Activated CD4-positive, alpha-beta memory T cell treated with anti-CD3 and anti-CD28 coated beads for 36 hours (primary cell): ENCODE measurements at regions not wholly inside any gene's neighbourhood (a gene's known extent, or its start where the extent isn't known, plus 50 kb on each side); places are given as distances from the start of the nearest gene placed in this dataset. TPM values are rescaled to one million over a fixed set of nuclear protein-coding genes. Genes with fewer than 3 reads are reported as not detected.
"Not testable (repeated sequence)": the region's sequence is repeated elsewhere in the genome, so short reads cannot be mapped to it uniquely, and the experiment has no call there.

Experiments used
- CTCF ChIA-PET: fragments of 350-600 bp; sonication (Branson Sonifier 250); formaldehyde crosslinking; loops from one replicate; lab custom pipeline; 2021; ENCODE audit warnings: antibody characterized with exemption, inconsistent platforms; lab: Charles Lee
- POLR2A ChIA-PET: fragments of 350-600 bp; sonication (Branson Sonifier 250); formaldehyde crosslinking; loops from one replicate; lab custom pipeline; 2021; ENCODE audit warnings: antibody characterized with exemption; lab: Charles Lee
- DNase-seq: peaks from one replicate; pipeline ENCODE4 v3.0.0-alpha.2; 2020
- H3K27ac Mint-ChIP-seq: one replicate; pipeline ENCODE4 v1.8.0; 2021; ENCODE audit warnings: mixed read lengths
- H3K27me3 Mint-ChIP-seq: one replicate; pipeline ENCODE4 v1.8.0; 2021; ENCODE audit warnings: mixed read lengths
- H3K36me3 Mint-ChIP-seq: one replicate; pipeline ENCODE4 v1.8.0; 2021; ENCODE audit warnings: mixed read lengths
- H3K4me1 Mint-ChIP-seq: one replicate; pipeline ENCODE4 v1.8.0; 2021; ENCODE audit warnings: low read depth, mixed read lengths
- H3K4me3 Mint-ChIP-seq: one replicate; pipeline ENCODE4 v1.8.0; 2021; ENCODE audit warnings: mild to moderate bottlenecking, mixed read lengths
- H3K9me3 Mint-ChIP-seq: one replicate; pipeline ENCODE4 v1.8.0; 2021; ENCODE audit warnings: mixed read lengths
- intact Hi-C: fragments of 100-400 bp; cut with micrococcal nuclease; formaldehyde crosslinking; loops from one replicate; pipeline ENCODE4 v1.15.1; 2023
- microRNA-seq: library from miRNA; unstranded; fragments of <30 nt; microRNA quantifications from one replicate; pipeline ENCODE4 v1.2.0, GENCODE V29; 2022; ENCODE audit warnings: borderline number of aligned reads, borderline microRNAs expressed, borderline replicate concordance

DNA sequence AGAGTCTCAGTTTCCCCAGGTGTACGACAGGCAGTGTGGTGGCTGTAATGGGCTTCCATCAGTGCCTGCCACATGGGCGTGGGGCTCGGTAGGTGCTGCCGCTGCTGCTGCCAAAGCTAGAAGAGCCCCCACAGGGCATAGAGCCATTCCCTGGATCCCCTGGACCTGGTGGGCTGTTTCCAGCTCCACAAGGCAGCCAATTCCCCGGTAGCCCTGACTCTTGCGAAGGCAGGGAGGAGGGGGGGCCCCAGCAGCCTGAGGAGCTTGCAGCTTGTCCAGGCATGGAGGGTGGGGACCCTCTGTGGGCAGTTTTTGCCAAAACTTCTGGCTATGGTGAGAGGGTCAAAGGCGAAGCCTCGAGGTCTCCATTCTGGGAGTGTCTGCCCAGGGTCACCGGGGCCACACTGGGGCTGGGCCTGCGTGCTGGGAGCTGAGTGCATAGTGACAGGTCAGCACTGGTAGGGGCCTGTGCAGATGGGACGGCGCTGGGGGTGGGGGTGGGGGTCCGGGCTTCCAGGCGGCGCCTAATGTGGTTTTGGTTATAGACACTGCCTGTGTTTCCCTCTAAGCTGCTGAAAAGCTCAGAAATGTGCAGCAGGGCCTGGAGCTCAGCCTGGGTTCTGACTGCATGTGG lies 56.8 kb upstream of the METTL9 start:
- CTCF ChIA-PET, H3K4me3 Mint-ChIP-seq, DNase-seq, H3K27ac Mint-ChIP-seq, POLR2A ChIA-PET, H3K36me3 Mint-ChIP-seq, H3K9me3 Mint-ChIP-seq, intact Hi-C loops, H3K27me3 Mint-ChIP-seq: not testable (repeated sequence)
- peaks cover 24% of the 10 kb centered on the region for H3K4me1 Mint-ChIP-seq

DNA sequence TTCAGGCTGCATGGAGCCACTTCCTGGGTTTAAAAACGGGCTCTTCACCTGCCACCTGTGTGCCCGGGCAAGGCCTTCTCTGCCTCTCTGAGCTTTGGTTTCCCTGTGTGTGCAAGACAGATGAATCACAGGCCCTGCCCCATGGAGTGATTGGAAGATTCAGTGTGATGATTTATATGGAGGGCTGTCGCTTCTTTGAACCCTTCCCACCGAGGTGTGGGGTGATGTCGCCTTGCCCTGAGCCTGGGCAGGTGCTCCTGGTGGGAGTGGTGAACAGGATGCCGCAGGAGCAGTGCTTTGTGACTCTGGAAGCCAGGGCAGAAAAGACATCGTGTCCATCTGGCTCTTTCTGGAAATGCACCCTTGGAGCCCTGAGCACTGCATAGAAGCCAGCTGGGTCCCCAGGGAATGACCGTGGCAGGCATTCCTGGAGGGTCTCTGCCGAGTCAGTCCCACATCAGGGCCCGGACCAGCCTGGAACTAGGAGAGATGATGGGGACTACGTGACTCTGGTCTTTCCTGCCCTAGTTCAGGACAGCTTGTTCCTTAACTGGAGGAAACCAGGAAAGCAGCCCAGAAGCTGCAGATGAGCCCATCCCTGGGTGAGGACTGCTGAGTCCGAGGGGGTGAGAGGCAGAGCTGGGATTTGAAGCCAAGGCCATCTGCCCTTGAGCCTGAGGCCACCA lies 56.1 kb upstream of the METTL9 start:
- H3K4me1 Mint-ChIP-seq, result peaks cover 24% of the 10 kb centered on the region
- H3K36me3 Mint-ChIP-seq, CTCF ChIA-PET, intact Hi-C loops, H3K9me3 Mint-ChIP-seq, H3K27me3 Mint-ChIP-seq, POLR2A ChIA-PET, DNase-seq, H3K4me3 Mint-ChIP-seq, H3K27ac Mint-ChIP-seq: not testable (repeated sequence)

DNA sequence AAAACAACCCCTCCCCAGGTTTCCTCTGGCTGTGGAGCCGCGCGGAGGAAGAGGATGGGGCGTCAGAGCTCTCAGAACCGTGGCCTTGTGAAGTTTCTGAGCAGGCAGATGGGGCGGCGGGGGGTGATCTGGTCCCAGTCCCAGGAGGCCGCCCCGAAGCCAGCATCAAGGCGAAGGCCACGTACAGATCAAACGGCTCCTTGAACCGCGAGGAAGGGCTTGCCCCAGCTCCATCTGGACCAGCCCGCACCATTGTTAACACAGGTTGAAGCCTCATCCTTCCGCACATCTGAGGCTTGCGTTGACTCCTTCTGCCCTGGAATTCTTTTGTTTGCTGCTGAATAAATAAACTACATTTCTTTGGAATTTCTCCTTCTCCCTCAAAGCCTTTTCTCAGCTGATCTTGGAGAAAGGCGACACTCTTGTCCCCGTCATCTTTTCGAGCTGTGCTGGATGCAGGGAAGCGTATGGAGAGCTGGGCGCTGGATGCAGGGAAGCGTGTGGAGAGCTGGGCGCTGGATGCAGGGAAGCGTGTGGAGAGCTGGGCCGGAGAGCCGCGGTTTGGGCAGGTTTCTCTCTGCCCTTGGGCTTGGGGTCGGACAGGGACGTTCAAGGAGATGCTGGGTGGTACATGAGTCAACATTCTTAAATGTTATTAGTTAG lies 53.6 kb upstream of the METTL9 start:
- H3K27ac Mint-ChIP-seq, H3K36me3 Mint-ChIP-seq, H3K27me3 Mint-ChIP-seq, H3K9me3 Mint-ChIP-seq, intact Hi-C loops, CTCF ChIA-PET, H3K4me3 Mint-ChIP-seq, H3K4me1 Mint-ChIP-seq, DNase-seq: not testable (repeated sequence)
- POLR2A ChIA-PET, result interaction anchor here (0.6 kb wide), 1 partner anchor 28 kb away, joined by 4 read pairs; no protein-coding TSS in a partner anchor

DNA sequence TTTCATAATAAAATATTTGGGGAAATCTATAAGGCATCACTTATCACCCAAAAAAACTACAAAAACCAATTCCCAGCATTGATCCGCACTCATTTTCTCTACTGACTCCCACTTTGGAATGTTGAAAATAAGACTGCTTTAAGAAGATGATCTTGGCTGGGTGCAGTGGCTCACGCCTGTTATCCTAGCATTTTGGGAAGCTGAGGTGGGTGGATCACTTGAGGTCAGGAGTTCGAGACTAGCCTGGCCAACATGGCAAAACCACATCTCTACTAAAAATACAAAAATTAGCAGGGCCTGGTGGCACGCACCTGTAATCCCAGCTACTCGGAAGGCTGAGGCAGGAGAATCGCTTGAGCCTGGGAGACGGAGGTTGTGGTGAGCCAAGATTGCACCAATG lies 50.0 kb upstream of the METTL9 start:
- H3K36me3 Mint-ChIP-seq, H3K27me3 Mint-ChIP-seq, POLR2A ChIA-PET: not testable (repeated sequence)

More for the DNA sequence above, 50.0 kb upstream of the METTL9 start:
- H3K9me3 Mint-ChIP-seq, CTCF ChIA-PET, H3K4me3 Mint-ChIP-seq, DNase-seq, intact Hi-C loops, H3K4me1 Mint-ChIP-seq, H3K27ac Mint-ChIP-seq: not testable (repeated sequence)

Small RNA genes lying in the stretch of these regions (microRNA-seq; reads per million reads assigned to microRNA genes)
- gene MIR3680-1, result not detected
